GM12872 (cell line): ENCODE measurements at regions not wholly inside any gene's neighbourhood (a gene's known extent, or its start where the extent isn't known, plus 50 kb on each side); places are given as distances from the start of the nearest gene placed in this dataset.

Source experiments
- TF ChIP-seq, protein P1 (sequence below): IDR thresholded peaks from 3 replicates; pipeline ENCODE4 v1.5.1; 2011; ENCODE audit warnings: low read depth, mild to moderate bottlenecking, low read length, moderate library complexity; ENCODE audit not compliant: insufficient read depth

DNA sequence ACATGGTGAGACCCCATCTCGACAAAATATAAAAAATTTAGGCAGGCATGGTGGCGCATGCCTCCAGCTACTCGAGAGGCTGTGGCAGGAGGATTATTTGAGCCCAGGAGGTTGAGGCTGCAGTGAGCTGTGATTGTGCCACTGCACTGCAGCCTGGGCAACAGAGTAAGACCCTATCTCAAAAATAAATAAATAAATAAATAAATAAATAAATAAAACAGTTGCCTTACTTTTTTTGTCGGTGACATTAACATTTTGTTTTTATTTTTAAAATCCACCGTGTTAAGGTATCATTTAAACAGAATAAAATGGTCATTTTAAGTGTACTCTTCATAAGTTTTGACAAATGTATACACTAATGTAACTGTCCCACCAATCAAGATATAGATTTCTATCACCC, 57.0 kb downstream of the RASL11A start:
- TF ChIP-seq, protein P1, sequence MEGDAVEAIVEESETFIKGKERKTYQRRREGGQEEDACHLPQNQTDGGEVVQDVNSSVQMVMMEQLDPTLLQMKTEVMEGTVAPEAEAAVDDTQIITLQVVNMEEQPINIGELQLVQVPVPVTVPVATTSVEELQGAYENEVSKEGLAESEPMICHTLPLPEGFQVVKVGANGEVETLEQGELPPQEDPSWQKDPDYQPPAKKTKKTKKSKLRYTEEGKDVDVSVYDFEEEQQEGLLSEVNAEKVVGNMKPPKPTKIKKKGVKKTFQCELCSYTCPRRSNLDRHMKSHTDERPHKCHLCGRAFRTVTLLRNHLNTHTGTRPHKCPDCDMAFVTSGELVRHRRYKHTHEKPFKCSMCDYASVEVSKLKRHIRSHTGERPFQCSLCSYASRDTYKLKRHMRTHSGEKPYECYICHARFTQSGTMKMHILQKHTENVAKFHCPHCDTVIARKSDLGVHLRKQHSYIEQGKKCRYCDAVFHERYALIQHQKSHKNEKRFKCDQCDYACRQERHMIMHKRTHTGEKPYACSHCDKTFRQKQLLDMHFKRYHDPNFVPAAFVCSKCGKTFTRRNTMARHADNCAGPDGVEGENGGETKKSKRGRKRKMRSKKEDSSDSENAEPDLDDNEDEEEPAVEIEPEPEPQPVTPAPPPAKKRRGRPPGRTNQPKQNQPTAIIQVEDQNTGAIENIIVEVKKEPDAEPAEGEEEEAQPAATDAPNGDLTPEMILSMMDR: no peak

DNA sequence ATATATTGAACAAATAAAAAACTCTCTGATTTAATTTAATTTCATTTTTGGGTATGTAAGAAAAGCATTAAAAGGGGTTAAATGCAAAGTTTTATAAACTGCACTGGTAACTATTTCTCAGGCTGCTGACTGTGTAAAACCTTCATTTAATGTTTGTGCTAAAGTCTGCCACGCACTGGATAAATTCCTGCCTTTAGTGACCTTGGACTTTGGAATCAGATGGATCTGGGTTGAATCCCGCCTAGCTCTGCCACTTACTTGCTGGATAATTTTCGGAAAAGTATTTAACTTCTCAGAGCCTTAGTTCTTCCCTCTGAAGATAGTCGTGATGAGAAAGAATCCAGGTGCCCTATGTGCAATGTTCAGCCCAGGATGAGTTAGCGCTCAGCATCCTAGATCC, 58.6 kb downstream of the RASL11A start:
- TF ChIP-seq, protein P1: no peak

DNA sequence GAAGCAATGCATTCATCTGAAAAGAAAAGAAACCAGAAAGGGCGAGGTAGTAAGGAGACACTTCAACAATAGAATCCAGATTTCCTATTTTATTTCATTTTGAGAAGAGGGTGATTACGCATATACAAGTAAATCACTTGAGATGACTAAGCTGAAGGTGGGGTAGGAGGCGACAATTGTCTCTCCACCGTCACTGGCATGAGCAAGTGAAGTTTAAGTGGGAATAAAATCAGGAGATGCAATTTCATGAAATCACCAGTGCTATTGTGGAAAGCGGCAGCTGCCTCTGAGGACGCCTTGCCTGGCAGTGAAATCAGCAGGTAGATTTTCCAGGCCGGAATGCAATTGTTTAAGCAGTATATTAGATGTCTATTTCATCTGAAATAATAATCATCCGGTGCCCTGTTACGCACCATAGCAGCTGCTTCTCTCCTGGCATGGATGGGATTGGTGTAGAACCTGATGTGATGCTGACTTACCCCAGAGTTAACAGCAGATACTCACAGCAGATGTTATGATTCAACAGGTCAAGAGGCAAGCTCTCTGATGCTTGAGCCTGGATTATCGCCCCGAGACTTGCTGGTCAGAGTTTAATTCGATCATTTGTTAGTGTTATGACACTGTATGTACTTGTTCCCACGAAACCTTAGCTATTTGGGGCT, 64.3 kb downstream of the RASL11A start:
- TF ChIP-seq, protein P1: no peak

DNA sequence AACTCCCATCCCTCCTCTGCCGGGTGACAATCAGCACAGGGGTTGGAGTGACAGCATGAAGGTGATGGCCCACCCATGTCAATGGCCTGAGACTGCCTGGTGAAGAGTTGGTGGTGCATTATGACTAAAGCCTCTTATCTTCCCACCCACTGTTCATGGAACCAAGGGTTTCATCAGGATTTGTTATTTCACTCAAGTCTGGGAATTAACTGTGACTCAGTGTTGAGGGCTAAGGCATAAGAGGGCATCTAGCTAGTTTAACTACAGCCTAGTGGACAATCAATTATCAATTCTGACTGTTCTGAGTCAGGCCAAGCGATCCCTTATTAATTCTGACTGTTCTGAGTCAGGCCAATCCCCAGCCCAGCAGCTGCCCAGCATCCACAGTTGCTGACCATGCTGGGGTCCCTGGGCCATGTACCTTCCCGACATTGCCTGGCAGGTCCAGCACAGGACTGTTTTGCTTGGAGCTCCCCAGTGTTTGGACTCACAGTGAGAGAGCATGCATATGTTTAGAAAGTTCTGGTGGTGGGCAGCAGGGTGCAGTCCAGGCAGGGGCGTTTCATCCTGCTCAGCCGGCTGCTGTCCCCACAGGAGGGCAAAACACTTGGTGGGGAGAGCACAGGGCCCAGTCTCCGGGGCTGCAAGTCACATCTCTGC, 65.5 kb downstream of the RASL11A start:
- TF ChIP-seq, protein P1: no peak

DNA sequence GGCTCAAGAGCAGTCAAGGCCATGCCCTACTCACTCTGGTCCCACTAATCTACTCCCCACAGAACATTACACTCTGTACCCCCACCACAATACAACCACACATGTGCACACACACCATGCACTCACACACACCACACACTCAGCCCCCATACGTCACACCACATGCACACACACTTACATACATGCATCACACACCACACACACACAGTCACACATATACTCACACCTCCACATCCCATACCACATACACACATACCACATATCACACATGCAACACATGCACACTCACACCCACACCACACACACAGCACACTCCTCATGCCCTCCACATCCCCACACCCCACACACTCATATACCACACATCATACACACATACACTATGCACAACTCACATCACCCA, 67.6 kb downstream of the RASL11A start:
- TF ChIP-seq, protein P1: no peak

DNA sequence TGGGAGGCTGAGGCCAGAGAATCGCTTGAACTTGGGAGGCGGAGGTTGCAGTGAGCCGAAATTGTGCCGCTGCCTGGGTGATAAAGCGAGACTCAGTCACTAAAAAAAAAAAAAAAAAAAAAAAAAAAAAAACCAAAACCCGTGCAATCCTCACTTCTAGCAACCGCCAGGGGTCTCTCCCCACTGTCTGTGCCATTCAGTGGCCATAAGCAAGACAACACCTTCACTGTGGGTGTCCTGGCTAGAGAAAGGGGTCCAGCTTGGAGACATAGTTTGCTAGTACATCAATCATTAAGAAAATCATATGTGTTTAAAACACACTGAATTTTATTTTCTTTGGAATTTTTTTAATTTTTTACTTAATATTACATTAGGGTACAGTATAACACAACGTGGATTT, 68.2 kb downstream of the RASL11A start:
- TF ChIP-seq, protein P1: peak; percentile 68

DNA sequence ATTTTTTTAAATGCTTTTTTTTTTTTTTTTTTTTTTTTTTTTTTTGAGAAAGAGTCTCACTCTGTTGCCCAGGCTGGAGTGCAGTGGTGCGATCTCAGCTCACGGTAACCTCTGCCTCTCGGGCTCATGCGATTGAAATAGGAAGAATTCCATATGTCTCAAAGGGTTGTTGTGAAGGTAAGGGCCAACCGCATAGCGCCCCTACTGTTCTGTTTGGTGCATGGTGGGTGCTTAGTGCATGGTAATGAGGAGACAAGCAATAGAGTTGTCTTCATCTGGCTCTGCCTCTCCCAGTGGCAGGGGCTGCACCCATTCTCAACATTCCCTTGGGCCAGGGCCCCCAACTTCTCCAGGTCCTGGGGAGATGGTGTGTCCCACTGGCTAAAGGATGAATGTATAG, 68.7 kb downstream of the RASL11A start:
- TF ChIP-seq, protein P1: peak; percentile 83
